LNCaP clone FGC (cell line): ENCODE measurements at regions not wholly inside any gene's neighbourhood (a gene's known extent, or its start where the extent isn't known, plus 50 kb on each side); places are given as distances from the start of the nearest gene placed in this dataset.

Experiments
- DNase-seq: peaks from one replicate; pipeline ENCODE4 v3.0.0-alpha.2; 2011; ENCODE audit warnings: low read depth
- H3K4me3 ChIP-seq: 2 replicates; pipeline ENCODE4 v1.5.1; 2011; ENCODE audit warnings: mild to moderate bottlenecking, low read depth, low read length, control low read depth
- TF ChIP-seq, protein P1 (sequence below): IDR thresholded peaks from 2 replicates; pipeline ENCODE4 v1.5.1; 2012; ENCODE audit warnings: mild to moderate bottlenecking; ENCODE audit not compliant: control insufficient read depth, insufficient read depth; ENCODE audit errors: extremely low read depth

- no peak for DNase-seq
- H3K4me3 ChIP-seq, result no peak overlapping the region
- TF ChIP-seq, protein P1, sequence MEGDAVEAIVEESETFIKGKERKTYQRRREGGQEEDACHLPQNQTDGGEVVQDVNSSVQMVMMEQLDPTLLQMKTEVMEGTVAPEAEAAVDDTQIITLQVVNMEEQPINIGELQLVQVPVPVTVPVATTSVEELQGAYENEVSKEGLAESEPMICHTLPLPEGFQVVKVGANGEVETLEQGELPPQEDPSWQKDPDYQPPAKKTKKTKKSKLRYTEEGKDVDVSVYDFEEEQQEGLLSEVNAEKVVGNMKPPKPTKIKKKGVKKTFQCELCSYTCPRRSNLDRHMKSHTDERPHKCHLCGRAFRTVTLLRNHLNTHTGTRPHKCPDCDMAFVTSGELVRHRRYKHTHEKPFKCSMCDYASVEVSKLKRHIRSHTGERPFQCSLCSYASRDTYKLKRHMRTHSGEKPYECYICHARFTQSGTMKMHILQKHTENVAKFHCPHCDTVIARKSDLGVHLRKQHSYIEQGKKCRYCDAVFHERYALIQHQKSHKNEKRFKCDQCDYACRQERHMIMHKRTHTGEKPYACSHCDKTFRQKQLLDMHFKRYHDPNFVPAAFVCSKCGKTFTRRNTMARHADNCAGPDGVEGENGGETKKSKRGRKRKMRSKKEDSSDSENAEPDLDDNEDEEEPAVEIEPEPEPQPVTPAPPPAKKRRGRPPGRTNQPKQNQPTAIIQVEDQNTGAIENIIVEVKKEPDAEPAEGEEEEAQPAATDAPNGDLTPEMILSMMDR, result no peak
These were observed 335.0 kb upstream of the ATP5MC3 start for GRCh38 chr2:175516555-175516954.

DNA sequence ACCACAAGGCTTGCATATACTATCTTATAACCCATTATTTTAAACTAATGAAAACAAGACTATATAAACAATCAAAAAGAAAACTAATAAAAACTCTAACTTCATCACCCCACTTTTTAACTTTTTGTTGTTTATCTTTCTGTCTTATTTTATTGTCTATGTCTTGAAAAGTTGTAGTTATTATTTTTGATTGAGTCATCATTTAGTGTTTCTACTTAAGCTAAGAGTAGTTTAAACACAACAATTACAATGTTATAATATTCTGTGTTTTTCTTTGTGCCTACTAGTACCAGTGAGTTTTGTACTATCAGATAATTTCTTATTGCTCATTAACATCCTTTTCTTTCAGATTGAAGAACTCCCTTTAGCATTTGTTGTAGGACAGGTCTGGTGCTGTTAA lies 318.7 kb upstream of the ATP5MC3 start:
- TF ChIP-seq, protein P1, result no peak
- no peak for DNase-seq
- no peak overlapping the region for H3K4me3 ChIP-seq

DNA sequence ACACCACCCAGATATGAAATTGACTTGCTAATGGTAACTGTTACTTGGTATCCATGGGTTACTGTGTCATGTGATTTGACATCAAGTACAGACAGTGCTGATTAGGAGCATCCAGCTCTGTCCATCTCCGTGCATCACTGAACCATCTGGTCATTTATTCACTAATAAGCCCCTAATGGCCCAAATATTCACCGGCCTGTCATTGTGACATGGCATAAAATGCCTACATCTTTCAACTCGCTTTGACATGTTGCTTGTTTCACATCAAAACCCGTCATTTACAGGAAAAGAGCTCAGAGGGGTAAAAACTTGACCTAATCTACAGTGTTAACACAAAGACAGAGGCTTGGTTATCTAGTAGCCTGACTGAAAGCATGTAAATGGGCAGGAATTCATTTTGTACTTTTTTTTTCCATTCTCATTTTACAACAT lies 308.9 kb upstream of the ATP5MC3 start:
- DNase-seq, result no peak
- TF ChIP-seq, protein P1, result no peak
- no peak overlapping the region for H3K4me3 ChIP-seq

DNA sequence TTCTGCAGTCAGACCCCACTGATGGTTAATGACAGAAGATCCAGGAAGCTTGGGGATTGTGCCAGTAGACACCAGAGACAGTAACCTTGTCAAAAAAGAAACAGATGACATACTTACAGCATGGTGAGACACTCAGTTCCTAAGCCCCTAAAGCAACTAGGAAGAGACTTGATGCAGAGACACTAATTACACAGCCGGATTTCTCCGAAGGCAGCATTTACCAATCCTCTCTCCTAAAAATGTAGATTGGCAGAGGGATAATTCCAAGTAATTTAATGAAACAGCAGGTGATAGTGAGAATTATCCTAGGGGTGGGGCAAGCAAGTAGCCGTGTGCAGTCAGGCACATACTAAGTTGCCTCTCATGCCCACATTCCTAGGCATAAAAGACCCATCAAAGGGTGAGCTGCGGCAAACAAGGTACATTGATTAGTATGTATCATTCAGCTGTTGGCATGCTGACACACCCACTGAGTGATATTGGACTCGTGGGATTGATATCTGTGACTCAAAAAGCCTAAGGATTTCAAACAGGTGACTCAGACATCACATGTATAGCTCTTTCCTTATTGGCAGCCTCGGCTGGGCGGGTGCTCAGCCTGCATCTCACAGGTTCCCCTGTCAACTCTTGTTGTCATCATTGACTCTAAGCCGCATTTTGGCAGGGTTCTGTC lies 296.7 kb upstream of the ATP5MC3 start:
- H3K4me3 ChIP-seq, result no peak overlapping the region
- DNase-seq, result no peak
- TF ChIP-seq, protein P1, result no peak

DNA sequence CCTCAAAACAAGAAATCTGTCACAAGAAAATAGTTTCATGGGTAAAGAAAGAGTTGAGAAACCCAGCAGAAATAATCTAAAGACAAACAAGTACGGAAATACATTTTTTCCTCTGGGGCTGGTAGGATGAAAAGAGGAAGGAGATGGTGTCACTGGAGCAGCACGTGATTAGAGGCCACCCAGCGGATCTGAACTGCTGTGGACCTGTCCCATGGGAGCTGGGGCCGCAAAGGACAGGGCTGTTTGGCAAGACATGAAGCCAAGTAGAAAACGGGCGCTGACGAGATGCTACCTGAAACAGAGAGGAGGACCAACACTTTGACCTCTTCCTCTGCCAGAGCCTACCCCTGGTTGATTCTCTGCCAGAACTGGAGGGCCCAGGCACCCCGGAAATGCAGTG lies 295.4 kb upstream of the ATP5MC3 start:
- no peak overlapping the region for H3K4me3 ChIP-seq
- TF ChIP-seq, protein P1, result no peak
- DNase-seq, result no peak

DNA sequence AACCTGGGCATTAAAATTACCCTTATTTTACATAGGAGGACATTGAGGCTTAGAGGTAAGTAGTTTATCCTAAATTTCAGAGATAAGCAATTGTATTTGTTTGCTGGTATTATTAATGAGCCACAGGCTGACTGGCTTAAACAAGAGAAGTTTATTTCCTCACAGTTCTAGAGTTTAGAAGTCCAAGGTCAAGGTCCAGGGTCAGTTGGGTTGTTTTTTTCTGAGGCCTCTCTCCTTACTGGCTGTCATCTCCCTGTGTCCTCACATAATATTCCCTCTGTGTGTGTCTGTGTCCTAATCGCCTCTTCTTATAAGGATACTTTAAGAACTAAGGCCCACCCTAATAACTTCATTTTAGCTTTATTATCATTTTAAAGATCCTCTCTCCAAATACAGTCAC lies 294.9 kb upstream of the ATP5MC3 start:
- no peak overlapping the region for H3K4me3 ChIP-seq
- TF ChIP-seq, protein P1, result no peak
- DNase-seq, result no peak

DNA sequence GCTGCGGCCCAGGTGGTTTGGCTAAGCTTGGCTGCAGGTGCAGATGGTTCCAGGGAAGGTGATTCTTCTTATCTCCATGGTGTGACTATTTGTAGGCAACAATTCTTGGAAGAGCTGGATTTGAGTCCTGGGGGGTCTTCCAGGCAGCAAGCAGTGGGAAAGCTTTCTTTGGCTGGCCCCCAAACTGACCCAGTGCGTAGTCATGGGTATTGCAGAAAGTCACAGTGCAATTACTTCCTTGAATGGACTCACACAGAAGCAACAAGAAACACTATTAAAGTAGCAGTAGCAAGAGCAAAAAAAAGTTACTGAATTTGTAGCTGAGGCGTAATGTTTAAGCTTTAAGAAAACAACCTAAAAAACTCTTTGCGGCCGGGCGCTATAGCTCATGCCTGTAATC lies 293.6 kb upstream of the ATP5MC3 start:
- H3K4me3 ChIP-seq, result no peak overlapping the region
- no peak for DNase-seq
- TF ChIP-seq, protein P1, result no peak
